NCI-H1436 treated with DMSO at 0.1 percent for 48 hours (cell line): ENCODE measurements at regions not wholly inside any gene's neighbourhood (a gene's known extent, or its start where the extent isn't known, plus 50 kb on each side); places are given as distances from the start of the nearest gene placed in this dataset.

Experiments
- DNase-seq: peaks from one replicate; lab custom pipeline; 2025; lab: John Stamatoyannopoulos, UW

DNA sequence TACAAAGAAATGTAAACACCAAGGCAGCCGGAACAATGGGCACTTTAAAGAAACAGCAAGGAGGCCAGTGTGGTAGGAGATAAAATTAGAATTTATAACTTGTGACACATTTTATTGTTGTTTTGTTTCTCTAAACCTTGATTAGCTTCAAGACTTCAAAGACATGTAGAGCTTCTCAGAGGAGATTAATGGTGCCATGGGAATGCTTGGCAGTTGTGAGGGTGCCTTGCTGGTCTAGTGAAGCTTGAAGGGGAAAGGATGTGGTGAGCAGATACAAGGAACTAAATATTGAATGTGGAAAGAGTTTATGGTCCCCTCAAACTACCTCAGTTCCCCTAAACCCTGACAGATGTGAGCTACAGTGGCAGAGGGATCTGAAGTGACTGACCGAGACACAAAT is 322.4 kb upstream of the ADAMTS16 start:
- no peak for DNase-seq

DNA sequence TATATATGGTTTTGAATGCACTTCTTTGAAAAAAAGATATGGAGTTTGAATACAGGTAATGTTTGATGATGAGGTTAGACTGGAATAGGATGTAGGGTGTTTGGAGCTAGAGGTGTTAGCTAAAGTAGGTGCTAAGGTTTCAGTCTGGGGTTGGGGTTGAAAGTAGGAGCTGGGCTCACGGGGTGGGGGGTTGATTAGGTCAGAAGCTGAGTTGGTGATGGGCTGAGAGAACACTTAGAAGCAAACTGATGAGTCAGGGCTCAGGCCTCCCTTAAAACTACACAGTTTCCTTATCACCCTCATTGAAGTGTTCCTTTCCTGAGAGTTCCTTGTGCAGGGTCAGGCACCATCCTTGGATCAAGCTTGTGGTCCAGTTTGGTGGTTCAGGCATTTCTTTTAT is 308.8 kb upstream of the ADAMTS16 start:
- no peak for DNase-seq

DNA sequence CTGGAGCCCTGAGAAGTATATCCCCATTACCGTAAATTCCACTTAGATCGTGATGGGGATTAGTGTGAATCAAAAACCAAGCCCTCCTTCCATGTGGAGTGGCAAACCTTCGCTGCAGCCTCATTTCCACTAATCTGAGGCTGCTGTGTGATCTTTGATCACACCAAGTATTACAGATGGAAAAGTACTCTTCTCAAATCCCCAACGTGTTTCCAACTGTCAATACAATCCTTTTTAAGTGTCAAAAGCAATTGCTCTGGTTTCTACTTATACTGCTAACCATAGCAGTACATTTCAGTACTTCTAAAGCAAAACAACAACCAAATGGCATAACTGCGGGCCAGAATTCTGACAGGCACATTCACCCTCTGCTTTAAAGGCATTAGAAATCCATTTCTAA is 307.7 kb upstream of the ADAMTS16 start:
- DNase-seq = no peak

DNA sequence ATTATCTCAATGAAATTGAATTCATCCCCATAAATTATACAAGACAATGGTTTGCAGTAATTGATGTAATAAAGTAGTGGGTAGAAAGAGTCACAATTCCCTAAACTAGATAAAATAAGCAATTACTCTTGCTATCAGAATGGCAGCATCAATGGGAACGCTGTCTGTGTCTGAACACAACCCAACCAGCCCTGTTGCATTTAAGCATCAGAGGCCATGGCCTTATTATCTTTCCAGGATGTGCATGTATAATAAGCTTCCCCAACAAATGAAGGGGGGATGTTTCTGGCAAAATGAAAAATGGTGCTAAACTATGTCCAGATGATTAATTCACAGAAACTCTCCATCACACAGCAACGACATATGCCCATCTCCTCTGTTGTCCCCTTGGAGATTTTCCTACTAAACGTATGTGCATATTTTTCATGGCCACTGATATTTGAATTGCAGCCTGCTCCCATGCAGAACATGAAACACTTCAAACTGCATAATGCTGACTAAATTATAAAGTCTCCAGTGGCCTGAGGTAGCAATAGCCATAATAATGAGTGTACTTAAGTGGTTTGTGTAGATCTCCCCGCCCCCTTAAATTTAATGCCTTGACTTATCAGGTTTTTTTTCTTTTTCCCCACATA is 306.9 kb upstream of the ADAMTS16 start:
- DNase-seq = no peak

DNA sequence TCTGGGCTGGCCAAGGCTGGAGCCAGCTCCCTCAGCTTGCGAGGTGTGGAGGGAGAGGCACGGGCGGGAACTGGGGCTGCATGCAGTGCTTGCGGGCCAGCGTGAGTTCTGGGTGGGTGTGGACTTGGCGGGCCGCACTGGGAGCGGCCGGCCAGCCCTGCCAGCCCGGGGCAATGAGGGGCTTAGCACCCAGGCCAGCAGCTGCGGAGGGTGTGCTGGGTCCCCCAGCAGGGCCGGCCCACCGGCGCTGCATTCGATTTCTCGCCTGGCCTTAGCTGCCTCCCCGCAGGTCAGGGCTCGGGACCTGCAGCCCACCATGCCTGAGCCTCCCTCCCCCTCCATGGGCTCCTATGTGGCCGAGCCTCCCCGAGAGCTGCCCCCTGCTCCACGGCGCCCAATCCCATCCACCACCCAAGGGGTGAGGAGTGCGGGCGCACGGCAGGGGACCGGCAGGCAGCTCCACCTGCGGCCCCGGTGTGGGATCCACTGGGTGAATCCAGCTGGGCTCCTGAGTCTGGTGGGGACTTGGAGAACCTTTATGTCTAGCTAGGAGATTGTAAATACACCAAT is 302.6 kb upstream of the ADAMTS16 start:
- no peak for DNase-seq

DNA sequence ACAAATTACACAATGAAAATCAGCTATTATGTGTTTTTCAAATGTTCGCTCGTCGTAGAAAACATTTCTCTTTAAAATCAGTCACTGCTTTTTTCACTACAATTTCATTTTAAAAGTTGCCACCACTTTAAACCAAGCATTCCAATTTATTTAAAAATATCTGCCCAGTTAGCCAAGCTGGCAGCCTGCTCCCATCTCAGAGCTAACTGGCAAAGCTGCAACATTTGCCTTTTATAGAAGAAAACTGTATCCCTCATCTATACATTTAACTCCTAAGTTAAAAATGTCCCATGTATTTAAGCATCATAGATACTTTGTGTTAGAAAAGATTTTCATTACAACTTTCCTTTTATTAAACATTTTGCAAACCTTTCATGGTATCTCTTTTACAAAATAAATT is 294.9 kb upstream of the ADAMTS16 start:
- DNase-seq = no peak

DNA sequence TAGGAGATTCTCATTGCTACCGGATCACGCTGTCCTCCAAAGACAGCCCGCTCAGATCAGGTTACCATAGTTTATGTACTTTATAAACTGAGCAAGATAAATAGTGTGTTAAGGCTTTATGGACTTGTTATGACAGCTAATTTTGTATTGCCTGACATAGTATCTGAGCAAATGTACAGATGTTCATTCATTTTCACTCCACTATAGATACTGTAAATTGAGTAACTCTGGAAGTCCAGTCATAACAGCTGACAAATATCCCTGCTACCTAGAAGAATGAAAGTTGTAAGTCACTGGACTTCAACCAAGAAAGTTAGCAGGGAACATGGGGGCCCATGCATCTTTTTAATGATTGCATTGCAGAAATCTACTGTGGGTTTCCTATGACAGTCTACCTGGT is 292.4 kb upstream of the ADAMTS16 start:
- DNase-seq = no peak

DNA sequence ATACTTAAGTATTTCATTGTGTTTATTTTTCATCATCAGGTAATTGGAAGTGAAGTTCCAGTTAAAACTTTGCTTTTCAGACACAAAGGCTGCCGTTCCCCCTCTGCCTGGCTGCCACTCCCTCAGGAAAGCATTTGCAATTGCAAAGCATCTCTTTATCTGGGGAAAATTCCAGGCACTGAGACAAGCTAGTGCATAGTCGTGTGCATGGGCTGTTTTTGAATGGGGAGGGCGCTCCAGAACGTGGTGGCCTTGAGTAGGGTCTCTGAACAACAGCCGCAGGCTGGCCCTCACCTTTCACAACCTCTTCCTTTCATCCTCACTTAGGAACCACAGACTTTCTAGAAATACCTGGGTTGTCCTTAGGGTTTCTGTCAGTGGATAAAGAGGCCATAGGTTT is 285.1 kb upstream of the ADAMTS16 start:
- no peak for DNase-seq

DNA sequence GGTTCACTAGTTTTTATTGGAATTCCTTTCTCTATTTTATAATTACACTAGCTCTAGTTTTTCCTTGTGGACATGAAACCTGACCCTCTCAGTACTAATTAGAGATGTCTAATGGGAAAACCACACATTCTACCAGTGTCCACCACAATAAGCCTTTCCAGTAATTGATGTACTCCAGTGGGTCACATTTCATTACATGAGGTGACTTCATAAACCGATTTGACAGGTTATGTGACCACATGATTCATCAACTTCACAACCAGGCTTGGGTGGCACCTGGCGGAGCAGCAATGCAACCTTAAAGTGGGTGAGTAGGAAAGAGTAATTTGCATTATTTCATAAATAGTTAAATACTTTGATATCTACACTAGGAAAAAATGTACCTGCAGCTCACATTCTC is 284.2 kb upstream of the ADAMTS16 start:
- DNase-seq = no peak

DNA sequence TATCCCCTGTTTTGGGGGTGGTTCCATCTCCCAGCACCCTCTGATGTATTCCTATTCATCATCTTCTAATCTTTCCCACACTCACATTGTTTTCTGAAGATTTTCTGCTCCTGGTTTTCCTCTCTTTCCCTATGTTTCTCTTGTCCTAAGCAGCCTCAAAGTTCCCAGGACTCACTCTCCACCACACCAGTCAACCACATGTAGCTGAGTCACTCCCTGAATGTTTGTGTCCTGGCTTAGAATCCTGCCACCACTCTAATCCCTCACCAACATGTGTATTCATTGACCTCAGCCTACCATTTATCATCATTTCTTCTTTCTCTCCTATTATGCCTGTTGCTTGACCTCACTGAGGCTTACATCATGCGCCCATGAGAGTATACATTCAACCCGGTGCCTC is 282.4 kb upstream of the ADAMTS16 start:
- no peak for DNase-seq

DNA sequence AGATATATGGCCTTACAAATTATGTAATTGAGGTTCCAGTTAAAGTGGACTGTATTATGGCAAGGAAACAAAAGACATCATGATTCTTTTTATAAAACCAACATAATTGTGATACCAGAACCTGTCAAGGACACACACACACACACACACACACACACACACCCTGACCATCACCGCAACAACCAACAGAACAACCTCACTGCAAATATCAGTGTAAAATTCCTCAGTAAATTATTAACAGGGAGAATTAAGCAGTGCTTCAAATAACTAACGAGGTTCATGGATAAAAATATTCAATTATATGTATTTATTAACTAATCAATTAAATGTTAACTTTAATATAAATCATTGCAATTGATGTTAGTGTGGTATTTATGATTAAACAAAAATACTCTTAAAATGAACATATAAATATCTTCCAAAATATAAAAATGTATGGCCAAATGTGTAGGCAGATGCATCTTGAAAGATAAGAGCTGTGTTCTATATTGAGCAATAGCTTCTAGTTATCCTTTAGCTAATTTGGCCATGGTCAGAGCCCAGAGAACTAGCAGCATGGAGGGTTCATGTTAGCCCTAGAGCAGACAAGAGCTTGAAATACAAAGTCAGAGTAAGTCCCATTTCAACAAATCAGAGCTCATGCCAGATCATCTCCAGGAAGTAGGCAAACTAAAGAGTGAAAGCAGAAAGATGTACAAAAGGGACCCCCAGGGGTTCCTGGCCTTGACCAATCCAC is 280.5 kb upstream of the ADAMTS16 start:
- DNase-seq = no peak

DNA sequence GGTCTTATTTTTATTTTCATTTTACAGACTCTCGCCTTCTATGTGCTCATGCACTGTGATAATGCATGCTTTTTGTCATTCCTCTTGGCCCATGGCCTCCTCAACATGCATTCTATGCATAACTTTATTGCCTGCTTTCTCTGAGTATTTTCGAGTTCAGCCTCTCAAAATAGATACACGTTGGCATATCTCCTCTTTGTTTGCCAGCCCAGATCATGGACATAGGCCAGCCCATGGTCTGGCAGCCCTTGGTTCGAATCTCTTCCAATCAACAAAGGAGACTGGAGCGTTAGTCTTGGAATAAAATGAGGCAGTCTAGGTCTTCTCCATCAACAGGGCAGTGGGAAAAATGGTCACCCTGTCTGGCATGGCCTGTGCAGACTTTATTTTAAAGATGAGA is 279.5 kb upstream of the ADAMTS16 start:
- DNase-seq = no peak

DNA sequence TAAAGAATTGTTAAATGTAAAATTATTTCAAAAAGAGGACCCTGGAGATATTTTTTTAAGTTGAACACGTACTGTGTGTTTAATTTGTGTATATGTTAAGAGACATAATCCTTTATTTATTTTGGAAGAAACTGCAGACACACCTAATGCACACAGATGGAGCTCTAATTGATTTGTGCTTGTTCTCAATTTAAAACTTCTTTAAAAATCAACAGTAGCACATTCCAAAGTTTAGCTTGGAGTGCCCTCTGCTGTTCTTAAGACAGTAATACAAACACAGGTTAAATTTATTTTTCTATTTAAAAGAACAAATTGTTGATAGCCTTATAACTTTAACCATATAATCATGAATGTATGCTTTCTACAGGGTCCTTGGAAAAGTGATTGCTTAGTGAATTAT is 277.6 kb upstream of the ADAMTS16 start:
- DNase-seq = no peak

DNA sequence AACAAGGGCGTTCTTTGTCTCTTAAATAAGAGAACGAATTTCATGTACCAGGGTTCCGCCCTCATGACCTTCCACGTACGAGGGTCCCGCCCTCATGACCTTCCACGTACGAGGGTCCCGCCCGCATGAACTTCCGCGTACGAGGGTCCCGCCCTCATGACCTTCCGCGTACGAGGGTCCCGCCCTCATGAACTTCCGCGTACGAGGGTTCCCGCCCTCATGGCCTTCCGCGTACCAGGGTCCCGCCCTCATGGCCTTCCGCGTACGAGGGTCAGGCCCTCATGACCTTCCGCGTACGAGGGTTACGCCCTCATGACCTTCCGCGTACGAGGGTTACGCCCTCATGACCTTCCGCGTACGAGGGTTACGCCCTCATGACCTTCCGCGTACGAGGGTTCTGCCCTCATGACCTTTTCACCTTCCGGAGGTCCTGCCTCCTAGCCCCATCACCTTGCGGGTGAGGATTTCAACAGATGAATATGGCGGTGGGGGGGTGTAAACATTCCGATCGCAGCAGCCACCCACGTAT is 273.9 kb upstream of the ADAMTS16 start:
- no peak for DNase-seq

DNA sequence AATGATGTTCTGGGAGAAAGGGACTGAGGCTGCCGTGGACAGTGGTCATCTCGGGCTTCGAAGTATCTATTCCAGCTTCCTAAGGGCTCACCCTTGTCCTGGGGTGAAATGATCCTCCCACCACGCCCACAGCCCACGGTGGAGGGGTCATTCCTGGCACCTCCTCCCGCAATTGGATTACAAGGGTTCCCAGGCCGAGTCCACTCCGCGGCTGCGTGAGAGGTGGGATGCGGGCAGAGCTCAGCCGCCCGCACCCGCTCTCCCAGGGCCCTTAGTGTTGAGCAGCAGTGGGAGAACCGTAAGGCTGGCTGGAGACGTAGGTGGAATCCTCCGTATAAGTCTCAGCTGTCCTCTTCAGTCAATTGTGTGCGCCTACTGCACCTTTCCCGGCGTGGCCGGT is 273.3 kb upstream of the ADAMTS16 start:
- DNase-seq = no peak

DNA sequence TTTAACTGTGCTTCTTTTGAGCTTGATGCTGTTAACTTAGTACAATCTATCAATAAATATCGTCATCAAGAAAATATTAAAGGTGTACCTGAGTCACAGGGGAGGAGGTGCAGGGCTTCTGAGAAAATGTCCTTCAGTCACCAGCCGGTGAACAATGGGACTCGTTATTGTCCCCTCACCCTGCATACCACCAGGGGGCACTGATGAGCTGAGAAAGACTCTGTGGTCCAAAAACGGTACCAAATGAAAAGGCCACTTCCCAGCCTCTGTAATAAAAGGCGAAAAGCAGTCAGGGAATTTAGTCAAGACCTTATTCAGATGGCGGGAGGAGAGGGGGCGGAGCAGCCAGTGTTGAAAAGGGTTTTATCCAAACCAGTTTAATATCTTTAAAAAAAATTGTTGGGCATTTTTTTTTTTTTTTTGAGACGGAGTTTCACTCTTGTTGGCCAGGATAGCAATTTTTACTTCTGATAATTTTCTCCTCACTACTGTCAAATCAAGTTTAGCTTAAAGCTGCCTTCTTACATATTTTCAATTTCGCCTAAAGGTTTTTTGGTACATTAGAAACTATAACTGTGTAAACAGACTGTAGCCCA is 271.9 kb upstream of the ADAMTS16 start:
- DNase-seq = no peak

DNA sequence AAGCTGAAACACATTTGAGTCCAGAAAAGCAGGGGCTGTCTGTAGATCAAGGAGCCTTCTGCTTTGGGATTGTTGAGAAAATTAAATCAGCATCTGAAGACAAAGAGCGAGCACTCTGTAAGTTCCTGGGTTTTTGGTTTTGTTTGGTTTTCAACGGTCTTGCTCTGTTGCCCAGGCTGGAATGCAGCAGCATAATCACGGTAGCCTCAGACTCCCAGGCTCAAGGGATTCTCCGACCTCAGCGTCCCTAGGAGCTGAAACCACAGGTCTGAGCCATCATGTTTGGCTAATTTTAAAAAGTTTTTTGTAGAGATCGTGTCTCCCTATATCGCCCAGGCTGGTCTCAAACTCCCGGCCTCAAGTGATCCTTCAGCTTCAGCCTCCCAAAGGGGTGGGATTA is 266.5 kb upstream of the ADAMTS16 start:
- no peak for DNase-seq

DNA sequence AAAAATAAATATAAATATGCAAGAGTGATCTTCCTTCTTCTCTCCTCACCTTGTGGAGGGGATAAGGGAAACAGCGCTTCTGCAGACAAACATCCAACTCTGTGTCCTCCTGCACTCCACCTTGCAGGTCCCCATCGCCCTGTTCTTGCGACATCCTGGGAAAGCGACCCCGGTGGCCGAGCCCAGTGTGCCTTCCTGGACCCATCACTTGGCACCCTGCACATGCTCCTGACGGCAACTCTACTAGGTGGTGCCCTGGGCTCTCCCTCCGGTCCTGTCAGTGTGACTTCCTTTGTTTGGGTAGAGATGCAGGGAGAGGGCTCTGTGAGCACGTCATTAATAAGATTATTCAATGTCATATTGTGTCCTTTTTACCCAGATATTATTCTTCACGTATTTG is 266.0 kb upstream of the ADAMTS16 start:
- DNase-seq = no peak

DNA sequence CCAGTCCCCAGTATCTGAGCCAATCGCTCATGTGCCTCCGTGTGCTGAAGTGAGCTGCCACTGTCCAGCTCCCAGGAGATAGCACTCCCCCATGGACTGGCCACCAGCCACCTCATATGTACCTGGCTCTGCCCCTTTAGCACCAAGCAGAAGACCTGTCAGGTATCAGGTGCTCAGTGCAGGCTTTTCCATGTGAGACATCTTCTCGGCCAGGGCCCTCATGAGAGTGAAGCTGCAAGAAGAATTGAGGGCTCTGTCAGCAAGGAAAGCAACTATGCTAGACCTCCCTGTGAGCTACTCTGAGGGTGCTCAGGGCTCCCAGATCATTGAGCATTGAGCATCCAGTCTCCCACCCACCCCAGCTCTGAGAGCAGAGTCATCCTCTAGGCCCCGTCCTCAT is 264.2 kb upstream of the ADAMTS16 start:
- DNase-seq = no peak

DNA sequence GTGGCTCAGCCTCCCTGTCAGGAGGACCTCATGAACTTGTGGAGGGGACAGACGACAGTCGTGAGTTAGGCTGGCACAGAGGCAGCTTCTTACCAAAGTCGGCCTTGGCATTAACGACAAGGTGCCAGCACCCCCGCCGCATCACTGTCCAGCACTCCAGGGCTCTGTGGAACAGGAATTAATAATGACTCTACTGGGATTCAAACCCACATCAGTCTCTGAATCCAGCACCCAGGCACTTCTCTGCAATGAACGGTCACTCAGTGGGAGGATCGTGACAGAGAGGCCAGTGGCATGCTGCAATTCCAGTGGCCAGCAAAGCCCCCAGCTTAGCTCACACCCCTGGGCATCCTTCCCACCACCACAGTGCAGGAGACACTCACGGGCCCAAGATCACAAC is 263.3 kb upstream of the ADAMTS16 start:
- no peak for DNase-seq

DNA sequence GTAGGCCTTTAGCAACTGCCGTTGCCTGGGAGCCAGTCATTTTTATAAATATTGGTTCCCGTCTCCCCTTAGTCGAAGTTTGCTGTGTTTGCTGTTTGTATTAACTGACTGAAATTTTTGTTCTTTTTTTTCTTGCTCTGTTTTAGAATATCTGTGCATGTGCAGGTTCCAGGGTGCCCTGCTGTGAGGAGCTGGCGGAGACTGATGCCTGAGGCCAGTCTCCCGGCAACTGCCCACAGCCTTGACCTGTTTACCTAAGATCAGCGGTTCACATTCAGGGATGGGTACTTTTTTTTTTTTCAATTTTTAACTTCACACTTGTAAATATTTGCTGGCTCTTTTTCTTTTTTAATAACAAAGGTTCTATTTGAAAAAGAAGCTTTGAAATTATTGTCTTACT is 262.6 kb upstream of the ADAMTS16 start:
- DNase-seq = no peak

DNA sequence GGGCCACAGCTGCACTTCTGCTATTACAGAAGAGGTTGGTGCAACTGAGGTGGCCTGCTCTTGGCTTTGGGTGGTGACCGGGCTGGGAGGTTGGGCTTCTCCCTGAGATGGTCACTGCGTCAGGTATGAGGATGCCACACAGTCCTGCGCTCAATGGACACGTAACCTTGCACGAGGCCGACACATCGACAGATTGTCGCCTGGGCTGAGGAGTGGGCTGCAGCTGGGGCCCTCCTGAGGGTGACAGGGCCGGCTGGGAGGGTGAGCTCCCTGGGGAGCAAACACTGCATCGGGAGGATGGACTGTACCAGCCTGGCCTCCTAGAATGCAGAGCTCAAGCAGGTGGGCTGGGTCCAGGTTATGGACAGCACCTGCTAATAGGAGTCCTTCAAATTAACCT is 261.1 kb upstream of the ADAMTS16 start:
- no peak for DNase-seq

DNA sequence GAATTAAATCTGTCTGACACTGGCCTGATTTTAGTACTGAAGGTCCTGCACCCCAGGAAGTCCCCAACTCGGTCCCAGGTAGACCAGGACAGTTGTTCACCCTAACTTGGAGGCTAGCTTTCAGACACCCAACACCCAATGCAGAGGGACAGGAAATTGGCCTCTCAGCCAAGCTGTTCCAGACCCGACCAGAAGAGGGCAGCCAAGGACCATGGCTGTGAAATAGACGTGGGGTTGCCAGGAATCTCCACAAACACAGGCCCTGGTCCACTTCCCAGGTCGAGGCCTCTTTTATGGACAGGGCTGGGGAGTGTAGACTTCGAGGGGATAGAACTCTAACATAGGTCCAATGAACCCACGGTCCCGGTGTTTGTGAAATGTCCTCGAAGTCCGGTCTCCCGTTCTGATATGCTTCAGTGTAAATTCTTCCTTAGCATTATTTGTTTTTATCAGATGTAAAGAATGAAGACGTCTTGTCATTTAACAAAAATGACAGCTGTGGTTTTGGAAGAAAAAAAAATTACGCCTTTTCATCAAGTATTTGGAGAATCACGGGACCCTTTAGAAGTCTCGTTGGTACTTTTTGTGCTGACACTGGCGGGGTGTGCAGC is 260.3 kb upstream of the ADAMTS16 start:
- DNase-seq = no peak
